PC-3 (cell line): ENCODE measurements at regions not wholly inside any gene's neighbourhood (a gene's known extent, or its start where the extent isn't known, plus 50 kb on each side); places are given as distances from the start of the nearest gene placed in this dataset.

Source experiments
- EZH2 ChIP-seq: fragments of 300-600 bp; sonication (generic); IDR thresholded peaks from one replicate; pipeline ENCODE4 v1.6.1; 2017; ENCODE audit warnings: antibody characterized with exemption, mild to moderate bottlenecking, low read length; ENCODE audit not compliant: unreplicated experiment
- TF ChIP-seq, protein P1 (sequence below): fragments of 300-600 bp; sonication (generic); conservative IDR thresholded peaks from 2 replicates; pipeline ENCODE4 v1.5.1; 2017; ENCODE audit warnings: antibody characterized with exemption, low read depth, mild to moderate bottlenecking, low read length

- TF ChIP-seq, protein P1, sequence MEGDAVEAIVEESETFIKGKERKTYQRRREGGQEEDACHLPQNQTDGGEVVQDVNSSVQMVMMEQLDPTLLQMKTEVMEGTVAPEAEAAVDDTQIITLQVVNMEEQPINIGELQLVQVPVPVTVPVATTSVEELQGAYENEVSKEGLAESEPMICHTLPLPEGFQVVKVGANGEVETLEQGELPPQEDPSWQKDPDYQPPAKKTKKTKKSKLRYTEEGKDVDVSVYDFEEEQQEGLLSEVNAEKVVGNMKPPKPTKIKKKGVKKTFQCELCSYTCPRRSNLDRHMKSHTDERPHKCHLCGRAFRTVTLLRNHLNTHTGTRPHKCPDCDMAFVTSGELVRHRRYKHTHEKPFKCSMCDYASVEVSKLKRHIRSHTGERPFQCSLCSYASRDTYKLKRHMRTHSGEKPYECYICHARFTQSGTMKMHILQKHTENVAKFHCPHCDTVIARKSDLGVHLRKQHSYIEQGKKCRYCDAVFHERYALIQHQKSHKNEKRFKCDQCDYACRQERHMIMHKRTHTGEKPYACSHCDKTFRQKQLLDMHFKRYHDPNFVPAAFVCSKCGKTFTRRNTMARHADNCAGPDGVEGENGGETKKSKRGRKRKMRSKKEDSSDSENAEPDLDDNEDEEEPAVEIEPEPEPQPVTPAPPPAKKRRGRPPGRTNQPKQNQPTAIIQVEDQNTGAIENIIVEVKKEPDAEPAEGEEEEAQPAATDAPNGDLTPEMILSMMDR: no peak
- no peak for TF ChIP-seq EZH2
Observed at GRCh38 chr3:41120460-41120859, 78.8 kb upstream of the CTNNB1 start.
